ENCODE measurements at regions not wholly inside any gene's neighbourhood (a gene's known extent, or its start where the extent isn't known, plus 50 kb on each side); places are given as distances from the start of the nearest gene placed in this dataset.

GRCh38 chr11:69414773-69415187, 66.7 kb upstream of the LINC01488 start:
- Mint-ChIP-seq H3K4me3 (no peak overlapping the region), H3K36me3 (no peaks in the 10 kb centered on the region), H3K27me3 (ENCODE audit: insufficient read depth, low read depth) (peaks cover 6% of the 10 kb centered on the region), H3K4me1 (peaks cover 15% of the 10 kb centered on the region), H3K9me3 (no peaks in the 10 kb centered on the region), H3K27ac (no peak overlapping the region)
- H3K79me2 ChIP-seq (ENCODE audit: low read depth): no peaks in the 10 kb centered on the region
- TF ChIP-seq EZH2phosphoT487 (IDR thresholded peaks at IDR 0.05): no peak
- TF ChIP-seq CTCF (IDR thresholded peaks at IDR 0.05): no peak
- TF ChIP-seq EZH2 (IDR thresholded peaks at IDR 0.05): no peak
- no peak overlapping the region for H3K4me3 ChIP-seq
- H3F3A ChIP-seq (ENCODE audit: low read depth): no peaks in the 10 kb centered on the region
- DNase-seq (ENCODE audit: low spot score): no peak
- H3K27me3 ChIP-seq: no peaks in the 10 kb centered on the region
- no peaks in the 10 kb centered on the region for H3K9me3 ChIP-seq (ENCODE audit: low read depth)
- H3K36me3 ChIP-seq: no peaks in the 10 kb centered on the region
- no peak overlapping the region for H3K27ac ChIP-seq
- no peak overlapping the region for H2AFZ ChIP-seq (replicated peaks)
- peaks cover 7% of the 10 kb centered on the region for H3K4me1 ChIP-seq
- no peak overlapping the region for H3K4me2 ChIP-seq
- H4K20me1 ChIP-seq (ENCODE audit: low read depth): no peaks in the 10 kb centered on the region
- no peak overlapping the region for H3K9ac ChIP-seq

GRCh38 chr11:69415411-69416142, 65.9 kb upstream of the LINC01488 start:
- DNase-seq (ENCODE audit: low spot score): no peak
- Histone ChIP-seq H3K27ac (no peak overlapping the region), H3K9ac (no peak overlapping the region), H3K27me3 (no peaks in the 10 kb centered on the region), H3K9me3 (ENCODE audit: low read depth) (no peaks in the 10 kb centered on the region), H3K4me3 (no peak overlapping the region), H3K4me1 (peaks cover 15% of the 10 kb centered on the region), H3K4me2 (no peak overlapping the region), H3F3A (ENCODE audit: low read depth) (no peaks in the 10 kb centered on the region), H2AFZ (replicated peaks) (no peak overlapping the region), H4K20me1 (ENCODE audit: low read depth) (no peaks in the 10 kb centered on the region), H3K36me3 (no peaks in the 10 kb centered on the region), H3K79me2 (ENCODE audit: low read depth) (no peaks in the 10 kb centered on the region)
- Mint-ChIP-seq H3K4me1 (peaks cover 18% of the 10 kb centered on the region), H3K27ac (peak overlapping the region; percentile 66), H3K4me3 (no peak overlapping the region), H3K27me3 (ENCODE audit: insufficient read depth, low read depth) (peaks cover 6% of the 10 kb centered on the region), H3K9me3 (no peaks in the 10 kb centered on the region), H3K36me3 (no peaks in the 10 kb centered on the region)
- no peak for TF ChIP-seq CTCF (IDR thresholded peaks at IDR 0.05)
- no peak for TF ChIP-seq EZH2 (IDR thresholded peaks at IDR 0.05)
- TF ChIP-seq EZH2phosphoT487 (IDR thresholded peaks at IDR 0.05): no peak

GRCh38 chr11:69416143-69416515, 65.3 kb upstream of the LINC01488 start:
- no peak overlapping the region for H3K4me2 ChIP-seq
- no peaks in the 10 kb centered on the region for H3K36me3 ChIP-seq
- H3K79me2 ChIP-seq (ENCODE audit: low read depth): no peaks in the 10 kb centered on the region
- H3K9me3 ChIP-seq (ENCODE audit: low read depth): no peaks in the 10 kb centered on the region
- H3F3A ChIP-seq (ENCODE audit: low read depth): no peaks in the 10 kb centered on the region
- H3K36me3 Mint-ChIP-seq: no peaks in the 10 kb centered on the region
- no peak for DNase-seq (ENCODE audit: low spot score)
- no peak overlapping the region for H2AFZ ChIP-seq (replicated peaks)
- H3K4me3 ChIP-seq: no peak overlapping the region
- H3K27me3 ChIP-seq: no peaks in the 10 kb centered on the region
- no peak overlapping the region for H3K27ac ChIP-seq
- no peak overlapping the region for H3K27ac Mint-ChIP-seq
- peaks cover 15% of the 10 kb centered on the region for H3K4me1 ChIP-seq
- H3K4me1 Mint-ChIP-seq: peaks cover 18% of the 10 kb centered on the region
- no peaks in the 10 kb centered on the region for H4K20me1 ChIP-seq (ENCODE audit: low read depth)
- H3K9me3 Mint-ChIP-seq: no peaks in the 10 kb centered on the region
- H3K4me3 Mint-ChIP-seq: no peak overlapping the region
- TF ChIP-seq EZH2 (IDR thresholded peaks at IDR 0.05) (no peak), EZH2phosphoT487 (IDR thresholded peaks at IDR 0.05) (no peak), CTCF (IDR thresholded peaks at IDR 0.05) (no peak)
- peaks cover 6% of the 10 kb centered on the region for H3K27me3 Mint-ChIP-seq (ENCODE audit: insufficient read depth, low read depth)
- no peak overlapping the region for H3K9ac ChIP-seq
